HG03064 (cell line): ENCODE measurements at regions not wholly inside any gene's neighbourhood (a gene's known extent, or its start where the extent isn't known, plus 50 kb on each side); places are given as distances from the start of the nearest gene placed in this dataset.

ENCODE experiments used
- ATAC-seq: cut with Tn5 transposase; IDR thresholded peaks from one replicate; pipeline ENCODE4 v1.9.1; 2021; ENCODE audit warnings: low read depth; ENCODE audit not compliant: unreplicated experiment

DNA sequence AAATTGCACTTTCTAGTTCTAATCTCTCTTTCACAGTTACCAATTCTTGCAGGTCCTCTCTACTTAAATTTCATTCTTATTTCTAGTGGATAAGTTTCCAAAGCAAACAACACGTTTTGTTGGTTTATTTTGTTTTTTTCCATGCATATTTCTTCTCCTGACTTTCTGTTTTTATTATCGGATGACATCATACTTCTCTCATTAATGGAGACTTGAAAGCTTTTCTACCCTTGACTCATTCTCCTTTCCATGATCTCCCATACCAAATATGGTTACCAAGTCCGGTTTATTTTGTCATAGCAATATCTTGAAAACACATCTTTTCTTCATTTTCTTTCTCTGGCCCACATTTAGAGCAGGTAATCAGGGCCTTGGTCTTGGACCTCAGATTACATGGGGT, 796.5 kb downstream of the GALC start:
- ATAC-seq: no peak

DNA sequence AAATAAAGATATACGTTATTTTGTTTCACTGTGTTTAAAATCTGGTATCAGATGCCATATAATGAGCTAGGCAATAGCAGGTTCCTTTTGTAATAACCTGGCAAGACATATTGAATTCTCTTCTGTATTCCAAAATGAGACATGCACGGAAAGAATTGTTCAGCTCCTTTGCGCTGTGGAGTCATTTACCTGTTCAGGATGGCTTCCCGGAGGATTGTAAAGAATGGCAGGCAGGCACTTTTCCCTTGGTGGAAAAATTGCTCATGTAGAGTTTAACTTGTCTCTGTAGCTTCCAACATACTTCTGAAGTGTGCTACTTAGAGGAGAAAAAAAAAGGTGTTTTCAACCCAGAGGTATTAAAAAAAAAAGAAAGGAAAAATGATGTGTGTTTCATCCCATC, 805.2 kb downstream of the GALC start:
- ATAC-seq: no peak

DNA sequence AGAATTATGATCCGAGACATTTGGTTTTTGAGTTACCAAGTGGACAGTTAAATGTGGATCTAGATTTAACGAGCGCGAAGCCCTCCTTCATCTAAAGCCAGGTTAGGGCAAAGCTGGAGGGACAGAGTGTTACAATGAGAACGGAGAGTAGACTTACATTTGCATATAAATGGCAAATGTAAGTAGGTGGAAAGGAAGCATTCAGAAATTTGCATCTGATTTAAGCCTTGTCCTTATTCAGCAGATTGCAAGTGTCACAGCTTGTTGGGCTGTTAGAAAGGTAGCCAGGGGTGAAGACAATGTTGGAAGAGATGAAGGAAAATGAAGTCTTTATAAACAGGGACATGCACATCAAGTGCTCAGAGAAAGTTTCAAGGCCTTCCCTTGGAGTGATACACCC, 806.2 kb downstream of the GALC start:
- no peak for ATAC-seq

- ATAC-seq: no peak
Measured at GRCh38 chr14:87185961-87186560, 806.9 kb downstream of the GALC start.

GRCh38 chr14:87184180-87184579, 808.8 kb downstream of the GALC start:
- ATAC-seq: no peak

DNA sequence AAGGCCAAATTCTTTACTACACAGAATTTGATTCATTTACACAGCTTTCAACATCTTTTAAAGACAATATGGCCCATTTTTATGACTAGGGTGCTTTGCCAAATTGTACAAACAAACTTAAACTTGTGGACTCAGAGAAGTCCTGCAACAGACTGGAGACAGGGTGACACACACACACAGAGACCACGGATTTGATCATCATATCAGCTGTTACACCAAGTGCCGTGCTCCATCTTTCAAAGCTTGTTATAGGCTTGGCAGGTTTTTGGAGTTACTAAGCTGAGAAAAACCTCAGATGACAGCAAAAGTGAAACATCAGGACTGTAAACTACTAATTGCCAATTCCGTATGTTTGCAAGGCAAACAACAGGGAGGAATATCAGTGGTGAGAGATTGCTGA, 811.7 kb downstream of the GALC start:
- no peak for ATAC-seq

GRCh38 chr14:87179936-87180335, 813.0 kb downstream of the GALC start:
- no peak for ATAC-seq

DNA sequence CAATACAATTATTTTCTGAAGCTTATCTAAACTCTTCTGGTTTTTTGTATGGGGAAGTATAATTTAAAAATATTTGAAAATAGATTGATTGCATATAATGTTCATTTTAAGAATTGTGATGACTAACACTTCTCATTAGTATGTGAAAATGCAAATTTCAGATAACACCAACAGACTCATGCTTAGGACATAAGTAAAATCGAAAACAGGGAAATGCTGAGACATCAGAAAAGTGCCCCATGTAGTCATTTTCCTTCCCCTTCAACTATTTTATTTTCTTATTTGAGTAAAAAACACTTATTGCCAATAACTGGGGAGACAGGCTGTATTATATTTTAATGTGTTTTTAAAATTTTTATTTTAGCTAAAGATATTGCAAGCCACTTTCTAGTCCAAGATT, 814.7 kb downstream of the GALC start:
- no peak for ATAC-seq

DNA sequence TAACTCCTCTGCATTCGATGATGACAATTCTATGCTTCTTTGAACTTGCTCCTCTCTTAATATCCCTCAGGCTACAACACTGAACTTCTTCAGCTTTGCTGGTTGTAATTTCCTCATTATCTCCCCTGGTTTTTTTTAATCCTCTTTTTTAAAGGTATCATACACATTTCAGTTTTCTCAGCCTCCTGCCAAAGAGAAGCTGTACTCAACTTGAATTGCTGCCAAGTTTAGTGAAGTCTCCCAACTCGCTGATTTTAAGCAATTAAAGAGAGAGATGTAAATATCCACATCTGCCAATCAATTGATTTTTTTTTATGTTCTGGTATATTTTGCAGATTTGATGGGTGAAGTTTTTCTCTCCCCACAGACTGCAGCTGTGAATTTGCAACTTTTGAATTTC, 817.8 kb downstream of the GALC start:
- ATAC-seq: no peak

GRCh38 chr14:87171141-87171540, 821.8 kb downstream of the GALC start:
- ATAC-seq: no peak

DNA sequence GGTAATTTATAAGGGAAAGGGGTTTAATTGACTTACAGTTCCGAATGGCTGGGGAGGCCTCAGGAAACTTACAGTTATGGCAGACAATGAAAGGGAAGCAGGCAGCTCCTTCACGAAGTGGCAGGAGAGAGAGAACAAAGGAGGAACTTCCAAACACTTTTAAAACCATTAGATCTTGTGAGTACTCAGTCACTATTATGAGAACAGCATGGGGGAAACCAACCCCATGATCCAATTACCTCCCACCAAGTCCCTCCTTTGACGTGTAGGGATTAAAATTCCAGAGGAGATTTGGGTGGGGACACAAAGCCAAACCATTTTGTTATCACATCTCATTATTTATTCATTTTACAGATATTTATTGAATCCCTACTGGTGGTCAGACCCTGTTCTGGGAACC, 822.8 kb downstream of the GALC start:
- ATAC-seq: no peak

- ATAC-seq: no peak
Measured at GRCh38 chr14:87169362-87169761, 823.6 kb downstream of the GALC start.

DNA sequence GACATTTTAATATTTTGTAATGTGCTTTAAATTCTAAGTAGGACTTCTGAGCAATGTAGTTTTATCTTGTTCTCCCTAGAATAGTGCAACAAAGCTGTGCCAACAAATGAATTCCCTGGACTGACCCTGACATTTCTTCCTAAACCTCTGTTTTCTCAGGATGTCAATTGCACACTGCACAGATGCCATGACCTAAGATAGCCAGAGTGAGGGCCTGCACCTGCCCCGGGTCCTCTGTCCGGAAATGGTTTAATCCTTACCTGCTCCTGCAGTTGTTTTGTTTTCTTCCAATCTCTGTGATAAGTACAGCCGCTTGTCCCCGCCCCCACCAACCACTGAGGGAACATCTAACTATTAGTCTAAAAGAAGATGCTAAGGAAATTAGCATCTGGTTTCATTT, 831.5 kb downstream of the GALC start:
- ATAC-seq: no peak

GRCh38 chr14:87160989-87161388, 832.0 kb downstream of the GALC start:
- ATAC-seq: no peak

GRCh38 chr14:87158283-87158682, 834.7 kb downstream of the GALC start:
- no peak for ATAC-seq

GRCh38 chr14:87156878-87157277, 836.1 kb downstream of the GALC start:
- ATAC-seq: no peak

DNA sequence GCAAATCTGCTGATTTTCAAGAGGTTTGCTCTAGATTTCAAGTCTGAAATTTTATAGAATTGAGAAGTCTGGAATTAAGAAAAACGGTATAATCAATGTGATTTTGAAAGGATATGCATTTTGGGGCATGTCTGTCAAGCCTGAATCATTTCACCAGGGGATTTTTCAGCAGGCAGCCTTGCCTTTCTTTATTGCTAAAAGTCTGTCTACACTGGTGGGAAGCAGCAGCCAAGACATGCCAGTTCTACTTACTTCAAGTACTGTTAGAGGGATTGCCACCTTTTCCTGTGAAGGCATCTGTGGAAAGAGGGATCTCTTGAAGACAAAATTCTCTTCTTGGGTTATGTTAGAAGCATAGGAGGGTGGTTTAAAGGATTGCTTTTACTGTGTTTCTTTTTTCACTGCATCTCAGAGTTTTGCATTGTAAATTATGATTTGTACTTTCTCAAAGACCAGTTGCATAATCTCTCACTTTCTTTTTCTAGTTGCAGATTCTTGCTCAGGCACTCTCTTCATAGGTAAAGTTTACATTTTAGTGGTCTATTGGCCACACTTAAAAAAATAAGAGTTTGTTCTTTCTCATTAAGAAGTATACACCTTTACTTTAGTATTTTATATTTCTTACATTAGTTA, 837.0 kb downstream of the GALC start:
- no peak for ATAC-seq

DNA sequence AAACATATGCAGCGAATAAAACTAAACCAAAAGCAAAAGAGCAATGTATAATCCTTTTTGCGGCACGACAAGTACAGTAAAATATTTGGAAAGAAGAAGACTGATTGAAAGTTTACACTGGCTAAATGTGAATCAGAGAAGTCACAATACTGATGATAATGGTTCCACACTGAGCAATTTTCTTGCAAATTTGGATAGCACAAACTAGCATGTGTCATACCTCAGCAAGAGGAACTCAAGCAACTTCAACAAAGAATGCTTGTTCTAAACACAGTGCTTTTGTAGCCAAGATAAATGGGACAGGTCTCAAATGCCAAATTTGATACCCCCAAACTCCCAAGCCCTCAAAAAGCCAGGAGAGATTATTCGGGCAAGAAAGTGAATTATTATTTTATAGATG, 839.1 kb downstream of the GALC start:
- no peak for ATAC-seq

DNA sequence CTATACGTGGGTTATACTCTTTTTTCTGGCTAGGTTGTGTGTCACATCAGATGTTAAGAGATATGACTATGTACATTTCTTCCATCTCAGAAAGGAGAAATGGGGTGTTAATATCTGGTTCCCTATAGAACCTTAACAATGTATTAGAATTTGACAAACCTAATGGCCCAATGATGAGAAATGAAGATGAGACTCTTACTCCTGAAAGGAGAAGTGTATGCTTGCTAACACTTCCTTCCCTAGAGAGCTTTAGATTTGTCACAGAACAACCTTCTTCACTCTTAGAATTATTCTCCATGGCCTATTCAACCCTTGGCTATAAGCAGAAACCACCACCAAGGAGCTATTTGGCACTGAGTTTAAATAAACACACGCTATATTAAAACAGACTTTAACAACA, 839.6 kb downstream of the GALC start:
- no peak for ATAC-seq

DNA sequence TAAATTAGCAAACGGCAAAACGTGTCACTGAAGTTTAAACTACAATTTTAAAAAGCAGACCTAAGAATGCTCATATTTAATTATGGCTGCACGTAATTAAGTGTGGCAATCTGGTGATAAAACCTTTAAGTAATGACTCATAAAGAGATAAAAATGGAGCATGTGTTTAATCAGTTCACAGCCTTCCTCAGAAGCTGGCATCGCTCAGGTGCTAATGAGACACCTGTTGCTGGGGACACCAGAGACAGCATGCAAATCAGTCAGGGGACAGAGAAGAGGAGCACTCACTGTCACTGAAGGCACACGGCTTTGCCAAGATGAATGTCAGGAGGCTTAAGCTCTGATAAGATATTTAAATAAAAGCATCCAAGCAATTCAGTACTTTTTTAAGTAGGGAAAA, 840.3 kb downstream of the GALC start:
- no peak for ATAC-seq

DNA sequence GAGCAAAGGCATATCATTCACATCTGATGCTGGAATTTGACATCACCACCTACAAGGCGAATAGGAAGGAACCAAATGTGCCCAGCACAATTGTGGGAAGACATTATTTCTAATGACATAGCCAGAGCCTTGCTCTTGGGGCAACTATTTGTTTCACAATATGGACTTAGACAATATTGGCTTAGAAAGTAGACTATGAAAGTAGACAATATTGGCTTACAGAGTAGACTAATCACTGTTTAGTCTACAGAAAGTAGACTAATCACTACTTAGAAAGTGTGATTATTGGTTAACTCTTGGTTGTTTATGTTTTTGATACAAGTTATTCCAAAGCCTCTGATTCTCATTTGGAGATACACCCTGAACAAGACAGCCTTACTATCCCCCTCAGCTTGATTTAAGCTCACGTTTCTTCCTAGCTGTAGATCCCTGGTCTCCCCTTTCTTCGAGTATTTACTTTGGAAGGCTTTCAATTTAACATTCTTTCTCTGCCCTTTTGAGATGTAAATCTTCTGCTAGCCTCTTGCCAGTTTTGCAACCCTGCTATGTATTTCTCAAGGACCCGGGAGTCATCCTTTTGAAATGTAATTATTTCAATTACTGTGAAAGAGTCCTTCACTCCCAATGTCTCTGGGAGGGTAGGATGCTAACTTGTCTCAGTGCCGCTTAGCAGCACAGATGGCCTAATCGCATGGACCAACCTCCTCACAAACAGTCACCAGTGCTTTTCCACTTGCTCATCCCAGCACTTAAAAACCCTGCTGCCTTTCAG, 843.2 kb downstream of the GALC start:
- no peak for ATAC-seq

GRCh38 chr14:87148655-87149054, 844.3 kb downstream of the GALC start:
- no peak for ATAC-seq
